ENCODE measurements at regions not wholly inside any gene's neighbourhood (a gene's known extent, or its start where the extent isn't known, plus 50 kb on each side); places are given as distances from the start of the nearest gene placed in this dataset.
A peak's percentile ranks its signal among the peaks of the same experiment; 100 is the strongest.

GRCh38 chr3:106392915-106393314 lies 524.1 kb upstream of the CBLB start:
- peaks cover 10% of the 10 kb centered on the region for H3K9me3 Mint-ChIP-seq
- H3K4me3 Mint-ChIP-seq: no peak overlapping the region
- intact Hi-C loops (cut with micrococcal nuclease): no loop called here
- peaks cover 2% of the 10 kb centered on the region for H3K4me1 Mint-ChIP-seq
- DNase-seq: no peak
- no peak overlapping the region for H3K27ac Mint-ChIP-seq
- no peaks in the 10 kb centered on the region for H3K36me3 Mint-ChIP-seq (ENCODE audit: low read depth)
- no peaks in the 10 kb centered on the region for H3K27me3 Mint-ChIP-seq

GRCh38 chr3:106397006-106397405 lies 528.2 kb upstream of the CBLB start:
- no peak for DNase-seq
- Mint-ChIP-seq H3K27ac (no peak overlapping the region), H3K4me1 (no peaks in the 10 kb centered on the region), H3K36me3 (ENCODE audit: low read depth) (no peaks in the 10 kb centered on the region), H3K9me3 (peaks cover 8% of the 10 kb centered on the region), H3K4me3 (no peak overlapping the region), H3K27me3 (no peaks in the 10 kb centered on the region)
- intact Hi-C loops (cut with micrococcal nuclease): no loop called here

- H3K9me3 Mint-ChIP-seq: peaks cover 8% of the 10 kb centered on the region
- no peaks in the 10 kb centered on the region for H3K27me3 Mint-ChIP-seq
- no peak overlapping the region for H3K27ac Mint-ChIP-seq
- DNase-seq: no peak
- H3K36me3 Mint-ChIP-seq (ENCODE audit: low read depth): no peaks in the 10 kb centered on the region
- intact Hi-C loops (cut with micrococcal nuclease): no loop called here
- H3K4me3 Mint-ChIP-seq: no peak overlapping the region
- H3K4me1 Mint-ChIP-seq: no peaks in the 10 kb centered on the region
Observed at GRCh38 chr3:106398891-106399600, 530.2 kb upstream of the CBLB start.

- H3K27ac Mint-ChIP-seq: no peak overlapping the region
- H3K36me3 Mint-ChIP-seq (ENCODE audit: low read depth): no peaks in the 10 kb centered on the region
- no peak overlapping the region for H3K4me3 Mint-ChIP-seq
- no peak for DNase-seq
- intact Hi-C loops (cut with micrococcal nuclease): no loop called here
- H3K9me3 Mint-ChIP-seq: peaks cover 14% of the 10 kb centered on the region
- H3K27me3 Mint-ChIP-seq: no peaks in the 10 kb centered on the region
- no peaks in the 10 kb centered on the region for H3K4me1 Mint-ChIP-seq
Observed at GRCh38 chr3:106399761-106400160, 530.9 kb upstream of the CBLB start.

- Mint-ChIP-seq H3K4me1 (no peaks in the 10 kb centered on the region), H3K27me3 (no peaks in the 10 kb centered on the region), H3K4me3 (no peak overlapping the region), H3K9me3 (peaks cover 10% of the 10 kb centered on the region), H3K36me3 (ENCODE audit: low read depth) (no peaks in the 10 kb centered on the region), H3K27ac (no peak overlapping the region)
- no peak for DNase-seq
- intact Hi-C loops (cut with micrococcal nuclease): no loop called here
Observed at GRCh38 chr3:106401666-106402490, 533.1 kb upstream of the CBLB start.

GRCh38 chr3:106403371-106404145 lies 534.7 kb upstream of the CBLB start:
- Mint-ChIP-seq H3K9me3 (peaks cover 10% of the 10 kb centered on the region), H3K4me3 (no peak overlapping the region), H3K4me1 (peaks cover 4% of the 10 kb centered on the region), H3K27me3 (no peaks in the 10 kb centered on the region), H3K27ac (no peak overlapping the region), H3K36me3 (ENCODE audit: low read depth) (no peaks in the 10 kb centered on the region)
- DNase-seq: no peak
- intact Hi-C loops (cut with micrococcal nuclease): no loop called here

GRCh38 chr3:106413683-106414082 lies 544.9 kb upstream of the CBLB start:
- Mint-ChIP-seq H3K27me3 (no peaks in the 10 kb centered on the region), H3K27ac (no peak overlapping the region), H3K9me3 (peaks cover 20% of the 10 kb centered on the region), H3K4me3 (no peak overlapping the region), H3K4me1 (peaks cover 4% of the 10 kb centered on the region), H3K36me3 (ENCODE audit: low read depth) (peaks cover 6% of the 10 kb centered on the region)
- no peak for DNase-seq
- intact Hi-C loops (cut with micrococcal nuclease): no loop called here

- Mint-ChIP-seq H3K27me3 (no peaks in the 10 kb centered on the region), H3K4me3 (no peak overlapping the region), H3K36me3 (ENCODE audit: low read depth) (peaks cover 13% of the 10 kb centered on the region), H3K27ac (no peak overlapping the region), H3K4me1 (peaks cover 28% of the 10 kb centered on the region), H3K9me3 (peaks cover 15% of the 10 kb centered on the region)
- no peak for DNase-seq
- intact Hi-C loops (cut with micrococcal nuclease): loop anchor here (10.0 kb wide), 1 partner anchor 644 kb away; no protein-coding TSS in a partner anchor
Observed at GRCh38 chr3:106420628-106421027, 551.8 kb upstream of the CBLB start.

GRCh38 chr3:106421426-106421825 lies 552.6 kb upstream of the CBLB start:
- no peak for DNase-seq
- Mint-ChIP-seq H3K27me3 (no peaks in the 10 kb centered on the region), H3K36me3 (ENCODE audit: low read depth) (peaks cover 16% of the 10 kb centered on the region), H3K4me3 (no peak overlapping the region), H3K9me3 (peaks cover 15% of the 10 kb centered on the region), H3K27ac (no peak overlapping the region), H3K4me1 (peaks cover 34% of the 10 kb centered on the region)
- intact Hi-C loops (cut with micrococcal nuclease): loop anchor here (10.0 kb wide), 1 partner anchor 643 kb away; no protein-coding TSS in a partner anchor

GRCh38 chr3:106421909-106422308 lies 553.1 kb upstream of the CBLB start:
- Mint-ChIP-seq H3K27ac (peak overlapping the region; percentile 59), H3K27me3 (no peaks in the 10 kb centered on the region), H3K4me3 (no peak overlapping the region)

GRCh38 chr3:106423321-106424225 lies 554.8 kb upstream of the CBLB start:
- Mint-ChIP-seq H3K4me3 (peak overlapping the region; percentile 13), H3K27ac (peak overlapping the region; percentile 85), H3K9me3 (peaks cover 15% of the 10 kb centered on the region), H3K4me1 (peaks cover 43% of the 10 kb centered on the region), H3K36me3 (ENCODE audit: low read depth) (peaks cover 16% of the 10 kb centered on the region), H3K27me3 (no peaks in the 10 kb centered on the region)
- intact Hi-C loops (cut with micrococcal nuclease): loop anchor here (1.0 to 10.0 kb wide), 10 partner anchors 33 to 747 kb away; partner anchors contain the start of gene CBLB
- DNase-seq: no peak

More at GRCh38 chr3:106421909-106422308, 553.1 kb upstream of the CBLB start:
- H3K36me3 Mint-ChIP-seq (ENCODE audit: low read depth): peaks cover 16% of the 10 kb centered on the region
- H3K9me3 Mint-ChIP-seq: peaks cover 15% of the 10 kb centered on the region
- intact Hi-C loops (cut with micrococcal nuclease): loop anchor here (10.0 kb wide), 1 partner anchor 643 kb away; no protein-coding TSS in a partner anchor
- peaks cover 34% of the 10 kb centered on the region for H3K4me1 Mint-ChIP-seq
- no peak for DNase-seq

- intact Hi-C loops (cut with micrococcal nuclease): loop anchor here (2.0 to 10.0 kb wide), 7 partner anchors 34 to 672 kb away; partner anchors contain the start of gene CBLB
Observed at GRCh38 chr3:106425026-106425425, 556.2 kb upstream of the CBLB start.

GRCh38 chr3:106425916-106426315 lies 557.1 kb upstream of the CBLB start:
- intact Hi-C loops (cut with micrococcal nuclease): loop anchor here (2.0 to 10.0 kb wide), 7 partner anchors 35 to 673 kb away; partner anchors contain the start of gene CBLB
- Mint-ChIP-seq H3K27me3 (no peaks in the 10 kb centered on the region), H3K4me1 (peaks cover 51% of the 10 kb centered on the region), H3K4me3 (no peak overlapping the region), H3K9me3 (peaks cover 15% of the 10 kb centered on the region), H3K36me3 (ENCODE audit: low read depth) (peaks cover 17% of the 10 kb centered on the region), H3K27ac (peak overlapping the region; percentile 81)
- DNase-seq: no peak

More at GRCh38 chr3:106425026-106425425, 556.2 kb upstream of the CBLB start:
- Mint-ChIP-seq H3K4me1 (peaks cover 51% of the 10 kb centered on the region), H3K27ac (peak overlapping the region; percentile 81), H3K27me3 (no peaks in the 10 kb centered on the region), H3K4me3 (no peak overlapping the region), H3K9me3 (peaks cover 15% of the 10 kb centered on the region), H3K36me3 (ENCODE audit: low read depth) (peaks cover 16% of the 10 kb centered on the region)
- DNase-seq: no peak
